ENCODE measurements at regions not wholly inside any gene's neighbourhood (a gene's known extent, or its start where the extent isn't known, plus 50 kb on each side); places are given as distances from the start of the nearest gene placed in this dataset.

GRCh38 chr4:1562771-1563170 lies 121.3 kb downstream of the FAM53A start:
- TF ChIP-seq CTCF (IDR thresholded peaks at IDR 0.05), result no peak
- no peak for TF ChIP-seq POLR2A (IDR thresholded peaks at IDR 0.05)

Data from uterus (tissue), 2 donors.